Adrenal gland (tissue), 5 donors: ENCODE measurements at regions not wholly inside any gene's neighbourhood (a gene's known extent, or its start where the extent isn't known, plus 50 kb on each side); places are given as distances from the start of the nearest gene placed in this dataset.

Experiments used
- CTCF ChIP-seq, 6 experiments: fragments of 450-650 bp in 4 of 6; fragments of 200-600 bp in 2 of 6; sonication (generic) in 1 of 6; IDR thresholded peaks; 1 replicate in 5 of 6; 2 replicates in 1 of 6; pipeline versions ENCODE4 v1.5.1 to v1.8.0; 2016 to 2021; ENCODE audit warnings: antibody characterized with exemption in 6 of 6, mild to moderate bottlenecking in 2 of 6, moderate library complexity in 1 of 6
- POLR2A ChIP-seq, 2 donors: fragments of 450-650 bp; IDR thresholded peaks; one replicate each; pipeline ENCODE4 v1.6.1; 2017; ENCODE audit warnings: antibody characterized with exemption in 2 of 2, mild to moderate bottlenecking in 2 of 2, moderate library complexity in 1 of 2
- donor health status: DM: no; HTN: no; CAD: no.

DNA sequence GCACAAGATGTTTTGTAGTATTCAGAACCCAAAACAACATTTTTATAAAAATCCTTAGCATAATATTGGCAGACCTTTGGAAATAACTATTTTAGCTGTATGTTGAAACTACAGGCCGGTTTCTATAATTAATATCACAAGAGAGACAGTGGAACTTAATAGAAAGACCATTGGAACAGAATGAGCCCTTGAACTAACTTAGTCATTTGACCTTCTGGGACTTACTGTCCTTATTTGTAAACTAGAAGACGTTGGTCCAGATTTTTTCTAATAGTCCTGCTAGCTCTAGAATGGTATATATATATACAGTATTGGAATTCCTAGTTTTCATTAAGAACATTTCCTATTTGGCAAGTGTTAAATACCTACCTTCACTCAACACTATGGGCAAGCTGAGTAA is 69.5 kb upstream of the ALDH1A1 start:
- TF ChIP-seq POLR2A (IDR thresholded peaks at IDR 0.05) (no peak), CTCF (IDR thresholded peaks at IDR 0.05) (no peak)
